ENCODE measurements at regions not wholly inside any gene's neighbourhood (a gene's known extent, or its start where the extent isn't known, plus 50 kb on each side); places are given as distances from the start of the nearest gene placed in this dataset.
"Not testable (repeated sequence)": the region's sequence is repeated elsewhere in the genome, so short reads cannot be mapped to it uniquely, and the experiment has no call there.

DNA sequence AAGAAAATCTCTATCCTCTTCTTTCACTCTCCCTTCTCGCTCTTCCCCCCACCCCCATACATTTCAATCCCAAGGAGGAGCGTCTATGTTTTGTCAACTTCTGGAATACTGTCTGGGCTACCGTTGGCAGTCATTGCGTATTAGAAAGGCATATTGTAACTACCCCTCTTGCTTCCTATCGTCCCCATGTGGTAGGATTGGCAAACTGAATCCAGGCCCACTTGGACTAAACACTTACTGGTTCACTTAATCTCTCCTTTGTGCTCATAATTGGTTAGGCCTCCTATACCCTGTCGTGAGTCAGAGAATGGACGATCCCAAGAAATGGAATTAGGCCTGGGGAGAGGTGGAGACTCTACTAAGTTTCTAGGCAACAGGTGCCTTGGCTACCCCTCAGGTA lies 68.8 kb upstream of the SLC8A3 start:
- Histone ChIP-seq H3K9me3 (no peaks in the 10 kb centered on the region), H3K36me3 (no peaks in the 10 kb centered on the region), H3K4me3 (no peak overlapping the region), H3K27ac (no peak overlapping the region), H3K27me3 (replicated peaks; ENCODE audit: insufficient read depth) (no peaks in the 10 kb centered on the region), H3K4me1 (ENCODE audit: control insufficient read depth in 1 of 2, low read depth in 2 of 2) (no peaks in the 10 kb centered on the region)
- ATAC-seq (ENCODE audit: insufficient number of reproducible peaks, low FRiP score, low read depth) = no peak
- no peak for DNase-seq (ENCODE audit: low spot score)
- TF ChIP-seq, protein P1, sequence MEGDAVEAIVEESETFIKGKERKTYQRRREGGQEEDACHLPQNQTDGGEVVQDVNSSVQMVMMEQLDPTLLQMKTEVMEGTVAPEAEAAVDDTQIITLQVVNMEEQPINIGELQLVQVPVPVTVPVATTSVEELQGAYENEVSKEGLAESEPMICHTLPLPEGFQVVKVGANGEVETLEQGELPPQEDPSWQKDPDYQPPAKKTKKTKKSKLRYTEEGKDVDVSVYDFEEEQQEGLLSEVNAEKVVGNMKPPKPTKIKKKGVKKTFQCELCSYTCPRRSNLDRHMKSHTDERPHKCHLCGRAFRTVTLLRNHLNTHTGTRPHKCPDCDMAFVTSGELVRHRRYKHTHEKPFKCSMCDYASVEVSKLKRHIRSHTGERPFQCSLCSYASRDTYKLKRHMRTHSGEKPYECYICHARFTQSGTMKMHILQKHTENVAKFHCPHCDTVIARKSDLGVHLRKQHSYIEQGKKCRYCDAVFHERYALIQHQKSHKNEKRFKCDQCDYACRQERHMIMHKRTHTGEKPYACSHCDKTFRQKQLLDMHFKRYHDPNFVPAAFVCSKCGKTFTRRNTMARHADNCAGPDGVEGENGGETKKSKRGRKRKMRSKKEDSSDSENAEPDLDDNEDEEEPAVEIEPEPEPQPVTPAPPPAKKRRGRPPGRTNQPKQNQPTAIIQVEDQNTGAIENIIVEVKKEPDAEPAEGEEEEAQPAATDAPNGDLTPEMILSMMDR (IDR thresholded peaks at IDR 0.05) = no peak

DNA sequence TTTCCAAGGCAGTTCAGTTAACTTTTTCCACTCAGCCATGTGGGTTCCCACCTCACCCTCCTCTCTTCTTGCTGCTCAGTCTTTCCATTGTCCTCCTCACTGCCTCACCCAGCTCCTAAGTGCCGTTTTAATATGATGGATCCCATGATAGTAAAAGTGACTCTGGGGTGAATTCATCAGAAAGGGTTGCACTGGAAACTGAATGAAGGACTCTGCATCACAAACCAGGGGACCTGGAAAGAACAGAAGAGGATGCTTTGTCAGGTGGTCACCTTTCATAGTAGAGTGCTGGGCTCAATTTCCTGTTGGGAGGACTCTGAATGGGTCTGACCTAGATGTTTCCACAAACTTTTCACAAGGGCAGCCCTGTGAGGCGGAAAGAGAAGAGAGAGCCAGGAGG lies 67.8 kb upstream of the SLC8A3 start:
- no peaks in the 10 kb centered on the region for H3K36me3 ChIP-seq
- H3K27me3 ChIP-seq (replicated peaks; ENCODE audit: insufficient read depth) = no peaks in the 10 kb centered on the region
- TF ChIP-seq, protein P1 (IDR thresholded peaks at IDR 0.05) = no peak
- no peak overlapping the region for H3K4me3 ChIP-seq
- H3K27ac ChIP-seq = no peak overlapping the region
- no peak for ATAC-seq (ENCODE audit: insufficient number of reproducible peaks, low FRiP score, low read depth)
- H3K9me3 ChIP-seq = no peaks in the 10 kb centered on the region
- DNase-seq (ENCODE audit: low spot score) = no peak
- H3K4me1 ChIP-seq (ENCODE audit: control insufficient read depth in 1 of 2, low read depth in 2 of 2) = no peaks in the 10 kb centered on the region

DNA sequence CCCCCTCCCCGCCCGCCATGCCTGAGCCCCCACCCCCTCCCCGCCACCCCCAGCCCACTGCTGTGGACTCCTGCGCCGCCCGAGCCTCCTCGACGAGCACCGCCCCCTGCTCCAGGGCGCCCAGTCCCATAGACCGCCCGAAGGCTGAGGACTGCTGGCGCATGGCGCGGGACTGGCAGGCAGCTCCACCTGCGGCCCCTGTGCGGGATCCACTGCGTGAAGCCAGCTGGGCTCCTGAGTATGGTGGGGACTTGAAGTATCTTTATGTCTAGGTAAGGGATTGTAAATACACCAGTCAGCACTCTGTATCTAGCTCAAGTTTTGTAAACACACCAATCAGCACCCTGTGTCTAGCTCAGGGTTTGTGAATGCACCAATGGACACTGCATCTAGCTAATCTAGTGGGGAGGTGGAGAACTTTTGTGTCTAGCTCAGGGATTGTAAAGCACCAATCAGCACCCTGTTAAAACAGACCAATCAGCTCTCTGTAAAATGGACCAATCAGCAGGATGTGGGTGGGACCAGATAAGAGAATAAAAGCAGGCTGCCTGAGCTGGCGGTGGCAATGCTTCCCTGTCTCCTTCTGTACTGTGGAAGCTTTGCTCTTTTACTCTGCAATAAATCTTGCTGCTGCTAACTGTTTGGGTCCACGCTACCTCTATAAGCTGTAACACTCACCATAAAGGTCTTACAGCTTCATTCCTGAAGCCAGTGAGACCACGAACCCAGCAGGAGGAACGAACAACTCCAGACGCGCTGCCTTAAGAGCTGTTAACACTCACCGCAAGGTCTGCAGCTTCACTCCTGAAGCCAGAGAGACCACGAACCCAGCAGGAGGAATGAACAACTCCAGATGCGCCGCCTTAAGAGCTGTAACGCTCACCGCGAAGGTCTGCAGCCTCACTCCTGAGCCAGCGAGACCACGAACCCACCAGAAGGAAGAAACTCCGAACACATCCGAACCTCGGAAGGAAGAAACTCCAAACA lies 66.6 kb upstream of the SLC8A3 start:
- H3K27ac ChIP-seq; H3K9me3 ChIP-seq; DNase-seq (ENCODE audit: low spot score); H3K27me3 ChIP-seq (replicated peaks; ENCODE audit: insufficient read depth); ATAC-seq (ENCODE audit: insufficient number of reproducible peaks, low FRiP score, low read depth); H3K36me3 ChIP-seq; H3K4me1 ChIP-seq (ENCODE audit: control insufficient read depth in 1 of 2, low read depth in 2 of 2): not testable (repeated sequence)
- H3K4me3 ChIP-seq = peak overlapping the region; percentile 34

DNA sequence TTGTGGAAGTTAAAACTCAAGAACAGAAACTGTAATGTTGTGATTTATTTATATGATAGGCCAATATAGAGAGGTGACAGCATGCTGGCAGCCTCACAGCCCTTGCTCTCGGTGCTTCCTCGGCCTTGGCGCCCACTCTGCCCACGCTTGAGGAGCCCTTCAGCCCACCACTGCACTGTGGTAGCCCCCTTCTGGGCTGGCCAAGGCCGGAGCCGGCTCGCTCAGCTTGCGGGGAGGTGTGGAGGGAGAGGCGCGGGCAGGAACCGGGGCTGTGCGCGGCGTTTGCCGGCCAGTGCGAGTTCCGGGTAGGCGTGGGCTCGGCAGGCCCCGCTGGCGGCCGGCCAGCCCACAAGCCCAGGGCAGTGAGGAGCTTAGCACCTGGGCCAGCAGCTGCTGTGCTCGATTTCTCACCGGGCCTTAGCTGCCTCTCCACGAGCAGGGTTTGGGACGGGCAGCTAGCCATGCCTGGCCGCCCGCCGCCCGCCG lies 65.8 kb upstream of the SLC8A3 start:
- H3K27me3 ChIP-seq (replicated peaks; ENCODE audit: insufficient read depth) = no peaks in the 10 kb centered on the region
- TF ChIP-seq, protein P1 (IDR thresholded peaks at IDR 0.05) = no peak
- H3K36me3 ChIP-seq = no peaks in the 10 kb centered on the region
- H3K27ac ChIP-seq = no peak overlapping the region
- DNase-seq (ENCODE audit: low spot score) (no peak), ATAC-seq (ENCODE audit: insufficient number of reproducible peaks, low FRiP score, low read depth) (no peak)
- no peaks in the 10 kb centered on the region for H3K4me1 ChIP-seq (ENCODE audit: control insufficient read depth in 1 of 2, low read depth in 2 of 2)
- no peaks in the 10 kb centered on the region for H3K9me3 ChIP-seq
- H3K4me3 ChIP-seq = peak overlapping the region; percentile 68

DNA sequence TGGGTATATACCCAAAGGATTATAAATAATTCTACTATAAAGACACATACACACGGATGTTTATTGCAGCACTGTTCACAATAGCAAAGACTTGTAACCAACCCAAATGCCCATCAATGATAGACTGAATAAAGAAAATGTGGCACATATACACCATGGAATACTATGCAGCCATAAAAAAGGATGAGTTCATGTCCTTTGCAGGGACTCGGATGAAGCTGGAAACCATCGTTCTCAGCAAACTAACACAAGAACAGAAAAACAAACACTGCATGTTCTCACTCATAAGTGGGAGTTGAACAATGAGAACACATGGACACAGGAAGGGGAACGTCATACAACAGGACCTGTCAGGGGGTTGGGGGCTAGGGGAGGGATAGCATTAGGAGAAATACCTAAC lies 64.8 kb upstream of the SLC8A3 start:
- H3K36me3 ChIP-seq; H3K4me1 ChIP-seq (ENCODE audit: control insufficient read depth in 1 of 2, low read depth in 2 of 2); DNase-seq (ENCODE audit: low spot score); ATAC-seq (ENCODE audit: insufficient number of reproducible peaks, low FRiP score, low read depth); H3K27me3 ChIP-seq (replicated peaks; ENCODE audit: insufficient read depth); H3K4me3 ChIP-seq; H3K9me3 ChIP-seq; H3K27ac ChIP-seq: not testable (repeated sequence)

DNA sequence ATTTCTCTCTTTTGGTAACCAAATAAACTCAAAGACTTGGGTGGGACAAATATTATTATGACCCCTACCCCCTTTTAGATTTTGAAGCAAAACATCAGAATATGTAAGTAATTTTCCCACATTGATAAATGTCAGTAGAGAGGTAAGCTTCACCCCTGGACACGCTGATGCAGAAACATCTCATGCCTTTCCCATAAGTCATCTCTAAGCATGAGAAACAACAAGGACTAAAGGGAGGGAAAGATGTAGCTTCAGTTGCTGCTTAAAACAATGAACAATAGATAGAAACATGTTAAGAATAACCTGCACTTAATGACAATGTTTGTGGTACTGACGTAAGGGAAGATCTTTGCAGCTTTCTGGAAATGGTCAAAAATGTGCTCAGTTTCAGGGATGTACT lies 56.3 kb upstream of the SLC8A3 start:
- Histone ChIP-seq H3K27ac (no peak overlapping the region), H3K9me3 (no peaks in the 10 kb centered on the region), H3K4me3 (no peak overlapping the region), H3K4me1 (ENCODE audit: control insufficient read depth in 1 of 2, low read depth in 2 of 2) (no peaks in the 10 kb centered on the region), H3K36me3 (no peaks in the 10 kb centered on the region), H3K27me3 (replicated peaks; ENCODE audit: insufficient read depth) (no peaks in the 10 kb centered on the region)
- TF ChIP-seq, protein P1 (IDR thresholded peaks at IDR 0.05) = no peak
- DNase-seq (ENCODE audit: low spot score) (no peak), ATAC-seq (ENCODE audit: insufficient number of reproducible peaks, low FRiP score, low read depth) (no peak)
